ENCODE measurements at regions not wholly inside any gene's neighbourhood (a gene's known extent, or its start where the extent isn't known, plus 50 kb on each side); places are given as distances from the start of the nearest gene placed in this dataset.

DNA sequence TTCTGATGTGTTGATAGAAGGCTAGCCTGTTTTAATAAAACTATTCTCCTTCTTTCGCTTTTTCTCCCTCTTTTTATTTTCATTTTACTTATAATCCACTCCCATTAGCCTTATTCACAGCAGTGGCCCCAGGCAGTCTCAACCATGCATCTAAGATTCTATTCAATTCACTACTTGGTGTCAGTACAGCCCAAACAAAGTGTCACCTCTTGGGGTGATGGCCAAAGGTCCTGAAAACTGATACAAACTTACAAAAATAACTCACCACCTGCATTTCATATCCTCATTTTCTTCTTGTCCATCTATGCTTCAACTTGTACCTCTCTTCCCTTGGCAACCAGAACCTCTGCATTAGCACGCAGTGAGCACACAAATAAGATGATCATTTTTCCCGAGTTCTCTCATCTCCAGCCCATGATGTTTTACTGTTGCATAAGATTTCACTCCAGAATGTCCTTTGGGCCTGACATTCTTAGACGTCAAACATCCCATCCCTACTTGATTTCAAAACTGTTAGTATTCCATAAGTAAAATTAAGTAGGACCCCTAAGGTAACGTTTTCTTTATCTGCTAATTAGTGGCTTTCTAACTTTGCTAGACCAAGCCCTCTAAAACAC is 559.3 kb upstream of the TNP1 start:
- Histone ChIP-seq H3K4me3 (no peak overlapping the region), H3K9me3 (no peaks in the 10 kb centered on the region), H3K36me3 (no peaks in the 10 kb centered on the region), H3K27me3 (no peaks in the 10 kb centered on the region), H3K4me1 (peaks cover 0 to 4% (median 0%) of the 10 kb centered on the region in 9 donors), H3K27ac (no peak overlapping the region)
- intact Hi-C loops (cut with DNase I): no loop called here
- TF ChIP-seq CTCF (IDR thresholded peaks at IDR 0.05): no peak
- no peak for ATAC-seq
- DNase-seq: no peak
- WGBS, 2 donors: 93 to 95% methylated on average over 5 of the region's 5 CpGs

DNA sequence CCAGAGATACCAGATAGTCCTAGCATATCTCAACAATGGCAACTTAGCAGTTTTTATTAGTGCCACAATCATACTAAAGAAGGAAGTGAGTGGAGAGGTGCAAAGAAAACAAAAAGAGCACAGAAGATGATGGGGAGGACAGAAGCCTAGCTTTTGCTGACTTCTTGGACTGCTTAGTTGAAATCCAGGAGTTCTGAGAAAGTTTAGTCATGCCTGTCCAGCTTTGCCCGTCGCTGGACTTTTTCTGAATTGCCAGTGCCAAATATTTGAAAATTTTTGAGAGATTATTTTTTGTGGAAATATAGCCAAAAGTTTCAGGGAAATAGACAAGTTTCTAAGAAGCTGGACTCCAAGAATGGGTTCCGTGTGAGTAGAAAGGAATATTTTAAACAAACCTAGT is 558.7 kb upstream of the TNP1 start:
- no peak for DNase-seq
- Histone ChIP-seq H3K36me3 (no peaks in the 10 kb centered on the region), H3K4me1 (peaks cover 0 to 5% (median 0%) of the 10 kb centered on the region in 9 donors), H3K9me3 (no peaks in the 10 kb centered on the region), H3K27me3 (no peaks in the 10 kb centered on the region), H3K4me3 (no peak overlapping the region), H3K27ac (no peak overlapping the region)
- ATAC-seq: no peak
- WGBS, 2 donors: 78 to 83% methylated on average over 3 of the region's 3 CpGs
- no peak for TF ChIP-seq CTCF (IDR thresholded peaks at IDR 0.05)
- intact Hi-C loops (cut with DNase I): no loop called here

DNA sequence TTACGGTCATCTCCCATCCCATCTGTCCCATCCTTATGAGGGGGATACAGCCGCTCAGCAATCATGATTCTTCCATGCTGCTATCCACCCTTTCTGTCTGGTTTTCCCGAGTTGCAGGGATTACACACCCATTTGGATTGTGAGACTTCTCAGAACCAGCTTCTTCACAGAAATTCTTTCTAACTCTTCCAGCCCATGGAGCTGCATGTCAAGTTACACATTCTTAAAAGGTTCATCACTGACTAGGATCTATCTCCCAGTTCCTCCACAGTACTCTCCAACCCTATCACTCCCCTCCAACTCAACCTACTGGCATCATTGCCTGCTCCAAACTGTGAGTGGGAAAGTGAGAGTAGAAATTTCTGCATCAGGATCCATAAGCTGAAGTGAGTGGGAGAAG is 558.2 kb upstream of the TNP1 start:
- ATAC-seq (no peak), DNase-seq (no peak)
- Histone ChIP-seq H3K4me1 (peaks cover 0 to 10% (median 4%) of the 10 kb centered on the region in 9 donors), H3K27ac (no peak overlapping the region), H3K27me3 (no peaks in the 10 kb centered on the region), H3K4me3 (no peak overlapping the region), H3K9me3 (no peaks in the 10 kb centered on the region), H3K36me3 (no peaks in the 10 kb centered on the region)
- 92 to 94% methylated on average over 3 of the region's 3 CpGs for WGBS, 2 donors
- TF ChIP-seq CTCF (IDR thresholded peaks at IDR 0.05): no peak
- intact Hi-C loops (cut with DNase I): no loop called here

DNA sequence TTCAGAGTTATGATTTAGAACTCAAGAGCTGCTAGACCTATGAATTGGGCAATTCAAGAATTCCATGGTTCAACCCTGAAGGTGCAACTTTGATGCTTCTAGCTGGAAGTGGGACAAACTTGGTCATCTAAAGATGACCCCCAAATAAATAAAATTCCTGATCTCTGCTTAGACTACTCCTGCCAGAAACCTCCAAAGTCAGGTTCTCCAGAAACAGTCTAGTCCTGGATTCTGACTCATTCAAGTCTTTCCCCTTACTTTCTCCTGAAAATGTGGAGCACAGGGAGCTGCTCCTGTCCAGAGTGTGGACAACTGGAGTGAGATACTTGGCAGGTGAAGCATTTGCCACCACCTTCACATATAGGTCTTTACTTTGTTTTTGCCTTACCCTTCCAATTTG is 557.7 kb upstream of the TNP1 start:
- no peak for TF ChIP-seq CTCF (IDR thresholded peaks at IDR 0.05)
- no peak for DNase-seq
- Histone ChIP-seq H3K36me3 (no peaks in the 10 kb centered on the region), H3K4me1 (peaks cover 0 to 15% (median 9%) of the 10 kb centered on the region in 9 donors), H3K27ac (no peak overlapping the region), H3K27me3 (no peaks in the 10 kb centered on the region), H3K9me3 (no peaks in the 10 kb centered on the region), H3K4me3 (no peak overlapping the region)
- intact Hi-C loops (cut with DNase I): no loop called here
- ATAC-seq: no peak
